GM13977 (cell line): ENCODE measurements at regions not wholly inside any gene's neighbourhood (a gene's known extent, or its start where the extent isn't known, plus 50 kb on each side); places are given as distances from the start of the nearest gene placed in this dataset.

Experiments used
- DNase-seq: peaks from one replicate; pipeline ENCODE4 v3.0.0; 2012; ENCODE audit warnings: low spot score
- CTCF ChIP-seq: IDR thresholded peaks from 2 replicates; pipeline ENCODE4 v1.5.1; 2012; ENCODE audit warnings: mild to moderate bottlenecking, control low read depth; ENCODE audit not compliant: insufficient read depth; ENCODE audit errors: extremely low read depth, missing control alignments
- in situ Hi-C: fragments of 300-500 bp; cut with MboI; formaldehyde crosslinking; loops from one replicate; pipeline ENCODE4 v1.12.0; 2022; ENCODE audit warnings: low sequenced_read_pairs, low pct_unique_long_range_greater_than_20kb, mixed read lengths, inconsistent platforms; ENCODE audit not compliant: unreplicated experiment

- in situ Hi-C loops, result loop anchor here (25.0 kb wide), 1 partner anchor 384 kb away; no protein-coding TSS in a partner anchor
- TF ChIP-seq CTCF, result no peak
- no peak for DNase-seq
Measured at GRCh38 chr20:1778338-1778737, 116.9 kb upstream of the SIRPA start.

- DNase-seq, result no peak
- no peak for TF ChIP-seq CTCF
Measured at GRCh38 chr20:1777476-1777820, 117.8 kb upstream of the SIRPA start.

GRCh38 chr20:1776681-1777475 is 118.3 kb upstream of the SIRPA start:
- peak; percentile 95 for TF ChIP-seq CTCF
- DNase-seq, result peak; percentile 76
- in situ Hi-C loops, result loop anchor here (25.0 kb wide), 1 partner anchor 385 kb away; no protein-coding TSS in a partner anchor

More at GRCh38 chr20:1777476-1777820, 117.8 kb upstream of the SIRPA start:
- in situ Hi-C loops, result loop anchor here (25.0 kb wide), 1 partner anchor 385 kb away; no protein-coding TSS in a partner anchor

GRCh38 chr20:1775117-1775516 is 117.5 kb upstream of the SIRPG start:
- TF ChIP-seq CTCF, result no peak
- no peak for DNase-seq
- in situ Hi-C loops, result loop anchor here (25.0 kb wide), 1 partner anchor 387 kb away; no protein-coding TSS in a partner anchor

GRCh38 chr20:1774479-1774878 is 116.9 kb upstream of the SIRPG start:
- in situ Hi-C loops, result no loop called here
- no peak for TF ChIP-seq CTCF
- DNase-seq, result no peak

- no peak for DNase-seq
- no peak for TF ChIP-seq CTCF
- in situ Hi-C loops, result no loop called here
Measured at GRCh38 chr20:1773816-1774215, 116.2 kb upstream of the SIRPG start.
